Caco-2 (cell line): ENCODE measurements at regions not wholly inside any gene's neighbourhood (a gene's known extent, or its start where the extent isn't known, plus 50 kb on each side); places are given as distances from the start of the nearest gene placed in this dataset.
A peak's percentile ranks its signal among the peaks of the same experiment; 100 is the strongest.

Experiments
- BruUV-seq: library from RNA; stranded (reverse); fragments of 400-500 nt; replicated peaks from 2 replicates; lab custom pipeline; 2021; lab: Mats Ljungman, UMichigan
- CTCF ChIA-PET: fragments of 300-600 bp; sonication (Branson Sonifier 250); formaldehyde crosslinking; loops from one replicate; lab custom pipeline; 2022; ENCODE audit warnings: antibody characterized with exemption; lab: Charles Lee
- POLR2A ChIA-PET: fragments of 300-600 bp; sonication (Branson Sonifier 250); formaldehyde crosslinking; loops from one replicate; lab custom pipeline; 2022; ENCODE audit warnings: antibody characterized with exemption; lab: Charles Lee
- DNase-seq, 2 experiments: peaks; one replicate each; pipeline versions ENCODE4 v3.0.0 to v3.0.0-alpha.2; 2020 to 2022
- H3K27me3 ChIP-seq: replicated peaks from 2 replicates; pipeline ENCODE4 v1.6.0; 2011; ENCODE audit warnings: low read length; ENCODE audit not compliant: control insufficient read depth, insufficient read depth
- H3K36me3 ChIP-seq: 2 replicates; pipeline ENCODE4 v1.5.1; 2011; ENCODE audit warnings: low read length; ENCODE audit not compliant: control insufficient read depth, insufficient read depth
- H3K4me1 ChIP-seq: fragments of 250-450 bp; sonication (Bioruptor Pico); 2 replicates; pipeline ENCODE4 v1.5.1; 2020; ENCODE audit warnings: mild to moderate bottlenecking
- H3K4me3 ChIP-seq: 2 replicates; pipeline ENCODE4 v1.5.1; 2011; ENCODE audit warnings: low read depth, mild to moderate bottlenecking, control low read depth, low read length
- H3K9me3 ChIP-seq: fragments of 250-450 bp; sonication (Bioruptor Pico); 2 replicates; pipeline ENCODE4 v1.5.1; 2020; ENCODE audit warnings: mild to moderate bottlenecking, moderate library complexity
- H3K27ac Mint-ChIP-seq: one replicate; pipeline ENCODE4 v1.8.0; 2022; ENCODE audit warnings: mixed read lengths; ENCODE audit not compliant: unreplicated experiment
- H3K27me3 Mint-ChIP-seq: one replicate; pipeline ENCODE4 v1.8.0; 2022; ENCODE audit warnings: mixed read lengths; ENCODE audit not compliant: insufficient read depth, unreplicated experiment
- H3K36me3 Mint-ChIP-seq: one replicate; pipeline ENCODE4 v1.8.0; 2022; ENCODE audit warnings: mild to moderate bottlenecking, mixed read lengths; ENCODE audit not compliant: insufficient read depth, unreplicated experiment
- H3K4me1 Mint-ChIP-seq: one replicate; pipeline ENCODE4 v1.8.0; 2022; ENCODE audit warnings: low read depth, mixed read lengths; ENCODE audit not compliant: unreplicated experiment
- H3K4me3 Mint-ChIP-seq: one replicate; pipeline ENCODE4 v1.8.0; 2022; ENCODE audit warnings: mild to moderate bottlenecking, moderate library complexity, mixed read lengths; ENCODE audit not compliant: unreplicated experiment
- H3K9me3 Mint-ChIP-seq: one replicate; pipeline ENCODE4 v1.8.0; 2022; ENCODE audit warnings: mixed read lengths; ENCODE audit not compliant: unreplicated experiment
- CTCF ChIP-seq, 2 experiments: fragments of 200-600 bp in 1 of 2; IDR thresholded peaks; 1 replicate in 1 of 2; 2 replicates in 1 of 2; pipeline versions ENCODE4 v1.5.1 to v1.8.0; 2011 to 2022; ENCODE audit warnings: antibody characterized with exemption in 1 of 2, control low read depth in 1 of 2, inconsistent platforms in 1 of 2, low read depth in 1 of 2, low read length in 1 of 2, mild to moderate bottlenecking in 1 of 2, moderate library complexity in 1 of 2; ENCODE audit not compliant: insufficient read depth in 1 of 2, severe bottlenecking in 1 of 2, unreplicated experiment in 1 of 2
- intact Hi-C: fragments of 100-400 bp; cut with micrococcal nuclease; formaldehyde crosslinking; loops from one replicate; pipeline ENCODE4 v1.10.0; 2022; ENCODE audit not compliant: unreplicated experiment

- intact Hi-C loops, result no loop called here
- H3K36me3 Mint-ChIP-seq, result no peaks in the 10 kb centered on the region
- no TSS peak for BruUV-seq
- no peak overlapping the region for H3K4me3 ChIP-seq
- H3K4me1 Mint-ChIP-seq, result peaks cover 7% of the 10 kb centered on the region
- peaks cover 10% of the 10 kb centered on the region for H3K9me3 ChIP-seq
- no peaks in the 10 kb centered on the region for H3K27me3 ChIP-seq
- H3K36me3 ChIP-seq, result no peaks in the 10 kb centered on the region
- peaks cover 24% of the 10 kb centered on the region for H3K4me1 ChIP-seq
- ChIA-PET POLR2A (no interaction called here), CTCF (no interaction called here)
- no peaks in the 10 kb centered on the region for H3K27me3 Mint-ChIP-seq
- peak overlapping the region; percentile 79 for H3K27ac Mint-ChIP-seq
- H3K9me3 Mint-ChIP-seq, result peaks cover 12% of the 10 kb centered on the region
- no peak for DNase-seq
- TF ChIP-seq CTCF (IDR thresholded peaks at IDR 0.05; ENCODE audit: insufficient read depth in 1 of 2, low read depth in 1 of 2, low read length in 1 of 2, severe bottlenecking in 1 of 2, unreplicated experiment in 1 of 2), result no peak
- H3K4me3 Mint-ChIP-seq, result no peak overlapping the region
Measured at GRCh38 chr4:162682651-162683050, 484.0 kb downstream of the NAF1 start.

DNA sequence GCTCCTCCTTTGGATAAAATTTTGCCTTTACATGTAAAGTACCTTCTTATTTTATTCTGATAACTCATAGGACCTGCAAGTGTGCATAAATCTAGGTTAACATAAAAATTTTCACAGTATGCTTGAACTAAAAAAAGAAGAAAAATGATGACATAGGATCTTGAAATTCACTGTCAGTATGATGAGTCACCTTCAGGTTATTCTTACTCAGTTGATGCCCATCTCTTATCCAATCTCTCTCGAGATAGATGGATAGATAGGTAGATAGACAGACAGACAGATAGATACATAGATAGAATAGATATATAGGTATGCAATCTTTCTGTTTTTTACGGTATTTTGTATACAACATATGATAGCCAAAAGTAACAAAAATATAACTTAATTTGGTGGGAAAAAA is 485.5 kb downstream of the NAF1 start:
- H3K4me1 ChIP-seq, result peaks cover 24% of the 10 kb centered on the region
- CTCF ChIA-PET, result no interaction called here
- H3K36me3 ChIP-seq, result no peaks in the 10 kb centered on the region
- TF ChIP-seq CTCF (IDR thresholded peaks at IDR 0.05; ENCODE audit: insufficient read depth in 1 of 2, low read depth in 1 of 2, low read length in 1 of 2, severe bottlenecking in 1 of 2, unreplicated experiment in 1 of 2), result no peak
- no peak overlapping the region for H3K27ac Mint-ChIP-seq
- no peaks in the 10 kb centered on the region for H3K36me3 Mint-ChIP-seq
- no peaks in the 10 kb centered on the region for H3K27me3 Mint-ChIP-seq
- H3K27me3 ChIP-seq, result no peaks in the 10 kb centered on the region
- no peak overlapping the region for H3K4me3 Mint-ChIP-seq
- no peak overlapping the region for H3K4me3 ChIP-seq
- no TSS peak for BruUV-seq
- no peak for DNase-seq
- H3K4me1 Mint-ChIP-seq, result peaks cover 7% of the 10 kb centered on the region
- intact Hi-C loops, result no loop called here
- H3K9me3 ChIP-seq, result peaks cover 10% of the 10 kb centered on the region
- H3K9me3 Mint-ChIP-seq, result peaks cover 12% of the 10 kb centered on the region
- POLR2A ChIA-PET, result no interaction called here

- H3K36me3 ChIP-seq, result no peaks in the 10 kb centered on the region
- DNase-seq, result no peak
- H3K27me3 Mint-ChIP-seq, result no peaks in the 10 kb centered on the region
- H3K4me1 ChIP-seq, result peaks cover 7% of the 10 kb centered on the region; the same call in 1 of the 2 replicates
- H3K9me3 ChIP-seq, result peaks cover 10% of the 10 kb centered on the region
- H3K27ac Mint-ChIP-seq, result no peak overlapping the region
- no peak overlapping the region for H3K4me3 ChIP-seq
- H3K36me3 Mint-ChIP-seq, result no peaks in the 10 kb centered on the region
- no peaks in the 10 kb centered on the region for H3K27me3 ChIP-seq
- intact Hi-C loops, result no loop called here
- ChIA-PET POLR2A (no interaction called here), CTCF (no interaction called here)
- peaks cover 16% of the 10 kb centered on the region for H3K9me3 Mint-ChIP-seq
- TF ChIP-seq CTCF (IDR thresholded peaks at IDR 0.05; ENCODE audit: insufficient read depth in 1 of 2, low read depth in 1 of 2, low read length in 1 of 2, severe bottlenecking in 1 of 2, unreplicated experiment in 1 of 2), result no peak
- no TSS peak for BruUV-seq
- H3K4me3 Mint-ChIP-seq, result no peak overlapping the region
- no peaks in the 10 kb centered on the region for H3K4me1 Mint-ChIP-seq
Measured at GRCh38 chr4:162675661-162676060, 491.0 kb downstream of the NAF1 start.
